K562 (cell line): ENCODE measurements at regions not wholly inside any gene's neighbourhood (a gene's known extent, or its start where the extent isn't known, plus 50 kb on each side); places are given as distances from the start of the nearest gene placed in this dataset.

Experiments
- ATAC-seq: fragments of 200-7000 bp; cut with Tn5 transposase; 3 replicates; pipeline ENCODE4 v1.9.1; 2020; ENCODE audit warnings: moderate library complexity
- BruUV-seq: library from RNA; stranded (reverse); fragments of 400-500 nt; replicated peaks from 2 replicates; lab custom pipeline; 2021; lab: Mats Ljungman, UMichigan
- CTCF ChIA-PET: fragments of 300-600 bp; formaldehyde crosslinking; extraction: SDS; loops from one replicate; lab custom pipeline; 2021; ENCODE audit warnings: low intra/inter-chr PET ratio; lab: Yijun Ruan, JAX
- POLR2A ChIA-PET: fragments of 300-600, 350-650 bp; sonication (Branson Sonifier 250); formaldehyde crosslinking; extraction: SDS; loops from one replicate; lab custom pipeline; 2021; ENCODE audit warnings: antibody characterized with exemption, inconsistent platforms; lab: Yijun Ruan, JAX
- DNase-seq, 4 experiments: peaks; one replicate each; pipeline versions ENCODE4 v3.0.0 to v3.0.0-alpha.2; 2011 to 2018; ENCODE audit warnings: low spot score in 3 of 4, mixed read lengths in 3 of 4; ENCODE audit errors: extremely low read depth in 1 of 4
- FAIRE-seq: peaks from 2 replicates; lab custom pipeline; 2011; peaks lifted over from hg19 to GRCh38; lab: Jason Lieb, UNC
- H2AFZ ChIP-seq: 2 replicates; pipeline ENCODE4 v1.6.0; 2011; ENCODE audit warnings: low read depth, low read length, control low read depth, inconsistent platforms
- H3K27ac ChIP-seq: fragments of 200-600 bp; 3 replicates; pipeline ENCODE4 v1.8.0; 2011; ENCODE audit warnings: low read depth, mild to moderate bottlenecking, control low read depth, inconsistent platforms, low read length, moderate library complexity, mixed read lengths; ENCODE audit errors: extremely low read depth
- H3K27me3 ChIP-seq, 2 experiments: fragments of 300-600 bp in 1 of 2; 2 replicates in 1 of 2; 3 replicates in 1 of 2; pipeline versions ENCODE4 v1.6.0 to v1.8.0; 2011; ENCODE audit warnings: inconsistent platforms in 2 of 2, low read length in 2 of 2, mild to moderate bottlenecking in 1 of 2, mixed read lengths in 1 of 2, moderate library complexity in 1 of 2; ENCODE audit not compliant: control insufficient read depth in 2 of 2, insufficient read depth in 2 of 2
- H3K36me3 ChIP-seq: fragments of 300-600 bp; 3 replicates; pipeline ENCODE4 v1.8.0; 2011; ENCODE audit warnings: mild to moderate bottlenecking, low read length, inconsistent platforms; ENCODE audit not compliant: control insufficient read depth, insufficient read depth
- H3K4me1 ChIP-seq, 2 experiments: fragments of 200-600 bp in 1 of 2; replicated peaks in 1 of 2; 2 replicates in 1 of 2; 3 replicates in 1 of 2; pipeline versions ENCODE4 v1.5.1 to v1.8.0; 2011; ENCODE audit warnings: inconsistent platforms in 2 of 2, low read length in 2 of 2, mild to moderate bottlenecking in 1 of 2, mixed read lengths in 1 of 2, moderate library complexity in 1 of 2; ENCODE audit not compliant: control insufficient read depth in 2 of 2, insufficient read depth in 2 of 2
- H3K4me2 ChIP-seq: 2 replicates; pipeline ENCODE4 v1.6.1; 2011; ENCODE audit warnings: low read length, control low read depth, inconsistent platforms, mixed read lengths; ENCODE audit not compliant: insufficient read depth
- H3K4me3 ChIP-seq: fragments of 200-600 bp; sonication (generic), shearing (Covaris generic); 2 replicates; pipeline ENCODE4 v1.5.1; 2016; ENCODE audit warnings: control low read depth, inconsistent platforms
- H3K79me2 ChIP-seq: fragments of 200-600 bp; 3 replicates; pipeline ENCODE4 v1.8.0; 2011; ENCODE audit warnings: low read length, inconsistent platforms; ENCODE audit not compliant: control insufficient read depth, insufficient read depth
- H3K9ac ChIP-seq, 2 experiments: 2 replicates each; pipeline versions ENCODE4 v1.6.0 to v1.6.1; 2011; ENCODE audit warnings: low read depth in 2 of 2, low read length in 2 of 2, control low read depth in 1 of 2, inconsistent platforms in 1 of 2, mild to moderate bottlenecking in 1 of 2, mixed read lengths in 1 of 2; ENCODE audit not compliant: insufficient read depth in 1 of 2
- H3K9me1 ChIP-seq: one replicate; pipeline ENCODE4 v1.6.0; 2011; ENCODE audit warnings: inconsistent platforms, mild to moderate bottlenecking, low read length, moderate library complexity; ENCODE audit not compliant: control insufficient read depth, insufficient read depth
- H3K9me3 ChIP-seq: replicated peaks from 2 replicates; pipeline ENCODE4 v1.5.1; 2011; ENCODE audit warnings: low read depth, low read length, inconsistent platforms; ENCODE audit not compliant: control insufficient read depth, insufficient read depth
- H4K20me1 ChIP-seq: replicated peaks from 2 replicates; pipeline ENCODE4 v1.6.1; 2011; ENCODE audit warnings: low read length, inconsistent platforms, mixed read lengths; ENCODE audit not compliant: control insufficient read depth, insufficient read depth
- CBFA2T3 ChIP-seq: fragments of 450-650 bp; IDR thresholded peaks from 2 replicates; pipeline ENCODE4 v1.6.1; 2017
- MCM7 ChIP-seq, 2 experiments: fragments of 450-650 bp; IDR thresholded peaks; 2 replicates each; pipeline ENCODE4 v1.6.1; 2016 to 2018
- RNF2 ChIP-seq: sonication (generic); IDR thresholded peaks from 2 replicates; pipeline ENCODE4 v1.6.1; 2016
- RNF219 ChIP-seq: fragments of 250-450 bp; sonication (Bioruptor Pico); IDR thresholded peaks from 2 replicates; pipeline ENCODE4 v1.5.0; 2022; ENCODE audit warnings: mild to moderate bottlenecking
- TCF7 ChIP-seq: sonication (generic); IDR thresholded peaks from 2 replicates; pipeline ENCODE4 v1.6.1; 2016; ENCODE audit warnings: antibody characterized with exemption, borderline replicate concordance
- ZBTB1 ChIP-seq: sonication (generic); formaldehyde crosslinking; IDR thresholded peaks from 2 replicates; pipeline ENCODE4 v1.8.1; 2023; ENCODE audit warnings: missing genetic modification reagents, low read depth, mild to moderate bottlenecking, borderline replicate concordance
- WGBS: fragments of 100-300 bp; shearing (Covaris generic); methylation state at CpG from one replicate; pipeline ENCODE4 v1.1.6; 2016; ENCODE audit warnings: low coverage, mixed read lengths; ENCODE audit not compliant: insufficient coverage; ENCODE audit errors: missing lambda C conversion rate; 5-methylcytosine and 5-hydroxymethylcytosine counted together
- in situ Hi-C: fragments of 300-500 bp; cut with MboI; formaldehyde crosslinking; loops from 4 replicates; pipeline ENCODE4 v1.15.0; 2018; ENCODE audit warnings: inconsistent platforms, mixed read lengths
- intact Hi-C: fragments of 100-400 bp; cut with micrococcal nuclease; formaldehyde crosslinking; loops from 2 replicates; pipeline ENCODE4 v1.14.2; 2022

- TF ChIP-seq RNF219 (CRISPR knock-in tag), result no peak
- TF ChIP-seq RNF2, result no peak
- no peak for TF ChIP-seq TCF7
- TF ChIP-seq CBFA2T3, result no peak
- TF ChIP-seq ZBTB1, result no peak
- TF ChIP-seq MCM7 (IDR thresholded peaks at IDR 0.05), result no peak
- H3K9ac ChIP-seq, result no peak overlapping the region
- no peaks in the 10 kb centered on the region for H3K36me3 ChIP-seq
- BruUV-seq, result no TSS peak
- no peak for ATAC-seq
- no peak overlapping the region for H3K4me2 ChIP-seq
- ChIA-PET CTCF (no interaction called here), POLR2A (interaction anchor here (0.6 kb wide), 1 partner anchor 26 kb away, joined by 3 read pairs; no protein-coding TSS in a partner anchor)
- in situ Hi-C loops, result no loop called here
- no peak overlapping the region for H3K27ac ChIP-seq
- peaks cover 0 to 11% of the 10 kb centered on the region in 2 experiments; a peak in 1 of 5 replicates for H3K27me3 ChIP-seq
- no peaks in the 10 kb centered on the region for H4K20me1 ChIP-seq
- H3K9me1 ChIP-seq, result no peaks in the 10 kb centered on the region
- no peaks in the 10 kb centered on the region for H3K9me3 ChIP-seq
- WGBS, result 0% methylated on average over 3 of the region's 3 CpGs
- no peaks in the 10 kb centered on the region for H3K79me2 ChIP-seq
- H2AFZ ChIP-seq, result no peak overlapping the region
- no peak for FAIRE-seq
- no peak for DNase-seq
- H3K4me3 ChIP-seq, result no peak overlapping the region
- H3K4me1 ChIP-seq, result no peaks in the 10 kb centered on the region
- intact Hi-C loops, result no loop called here
Measured at GRCh38 chr6:45756606-45757005, 259.1 kb downstream of the CLIC5 start.
